A549 (cell line): ENCODE measurements at regions not wholly inside any gene's neighbourhood (a gene's known extent, or its start where the extent isn't known, plus 50 kb on each side); places are given as distances from the start of the nearest gene placed in this dataset.
A peak's percentile ranks its signal among the peaks of the same experiment; 100 is the strongest.

Experiments
- ATAC-seq, 2 experiments: fragments of 200-7000 bp in 1 of 2; fragments of >200 bp in 1 of 2; cut with Nextera tagmentation in 1 of 2; cut with Tn5 transposase in 1 of 2; 3 replicates each; pipeline versions ENCODE4 v1.8.0 to v1.9.1; 2018 to 2020; ENCODE audit warnings: mild to moderate bottlenecking in 1 of 2, moderate library complexity in 1 of 2
- CTCF ChIA-PET: fragments of 300-600 bp; sonication (Branson Sonifier 250); formaldehyde crosslinking; extraction: SDS; loops from one replicate; lab custom pipeline; 2021; ENCODE audit warnings: antibody characterized with exemption, inconsistent platforms; lab: Yijun Ruan, JAX
- POLR2A ChIA-PET: fragments of 350-600 bp; formaldehyde crosslinking; extraction: SDS; loops from one replicate; lab custom pipeline; 2021; ENCODE audit warnings: antibody characterized with exemption, inconsistent platforms; lab: Yijun Ruan, JAX
- DNase-seq, 2 experiments: peaks; one replicate each; pipeline versions ENCODE4 v3.0.0 to v3.0.0-alpha.2; 2011 to 2016; ENCODE audit warnings: low read depth in 1 of 2, low spot score in 1 of 2
- FAIRE-seq: peaks from 2 replicates; lab custom pipeline; 2011; peaks lifted over from hg19 to GRCh38; lab: Jason Lieb, UNC
- H3K27ac ChIP-seq, 2 experiments: fragments of >200 bp; sonication (Bioruptor Twin); formaldehyde crosslinking; 3 replicates each; pipeline ENCODE4 v1.5.1; 2016 to 2017
- H3K4me1 ChIP-seq: fragments of >200 bp; sonication (Bioruptor Twin); formaldehyde crosslinking; 3 replicates; pipeline ENCODE4 v1.6.1; 2016
- H3K4me2 ChIP-seq: fragments of >200 bp; sonication (Bioruptor Twin); formaldehyde crosslinking; 3 replicates; pipeline ENCODE4 v1.6.1; 2016
- H3K4me3 ChIP-seq: fragments of >200 bp; sonication (Bioruptor Twin); formaldehyde crosslinking; 3 replicates; pipeline ENCODE4 v1.5.1; 2016
- H3K9me3 ChIP-seq: fragments of >200 bp; sonication (Bioruptor Twin); formaldehyde crosslinking; 3 replicates; pipeline ENCODE4 v1.6.1; 2016
- CBX2 ChIP-seq: fragments of 200-600 bp; sonication (generic); IDR thresholded peaks from 2 replicates; pipeline ENCODE4 v1.6.1; 2016; ENCODE audit warnings: low read depth, mild to moderate bottlenecking, borderline replicate concordance
- CHD4 ChIP-seq: fragments of 200-600 bp; sonication (generic); IDR thresholded peaks from 2 replicates; pipeline ENCODE4 v1.6.1; 2016; ENCODE audit warnings: antibody characterized with exemption, mild to moderate bottlenecking, borderline replicate concordance
- EP300 ChIP-seq, 2 experiments: fragments of >200 bp; sonication (Bioruptor Twin); formaldehyde crosslinking; IDR thresholded peaks; 2 replicates in 1 of 2; 3 replicates in 1 of 2; pipeline ENCODE4 v1.6.1; 2016 to 2017
- FOSB ChIP-seq: fragments of 250-450 bp; sonication (Bioruptor Pico); IDR thresholded peaks from 2 replicates; pipeline ENCODE4 v1.5.0; 2020; ENCODE audit warnings: mild to moderate bottlenecking, moderate library complexity
- FOSL2 ChIP-seq, 2 experiments: fragments of 450-650 bp in 1 of 2; fragments of >200 bp in 1 of 2; sonication (Bioruptor Twin) in 1 of 2; formaldehyde crosslinking; IDR thresholded peaks; 2 replicates each; pipeline versions ENCODE4 v1.5.0 to v1.6.1; 2016 to 2020; ENCODE audit warnings: mild to moderate bottlenecking in 1 of 2, moderate library complexity in 1 of 2
- FOXS1 ChIP-seq: fragments of 250-450 bp; sonication (Bioruptor Pico); IDR thresholded peaks from 2 replicates; pipeline ENCODE4 v1.5.0; 2020; ENCODE audit warnings: mild to moderate bottlenecking, moderate library complexity
- HEYL ChIP-seq: fragments of 250-450 bp; sonication (Bioruptor Pico); IDR thresholded peaks from 2 replicates; pipeline ENCODE4 v1.8.0; 2021; ENCODE audit warnings: mild to moderate bottlenecking, moderate library complexity
- MAFK ChIP-seq: fragments of 450-650 bp; IDR thresholded peaks from 2 replicates; pipeline ENCODE4 v1.6.1; 2014; ENCODE audit not compliant: partially characterized antibody
- NFE2L2 ChIP-seq: fragments of 150-350 bp; conservative IDR thresholded peaks from 2 replicates; pipeline ENCODE4 v1.6.1; 2014; ENCODE audit warnings: low read length
- NPAS2 ChIP-seq: fragments of 250-450 bp; sonication (Bioruptor Pico); IDR thresholded peaks from 2 replicates; pipeline ENCODE4 v1.8.0; 2022; ENCODE audit warnings: mild to moderate bottlenecking, moderate library complexity, borderline replicate concordance
- POLR2A ChIP-seq: IDR thresholded peaks from 2 replicates; pipeline ENCODE4 v1.6.1; 2012; ENCODE audit warnings: mild to moderate bottlenecking, low read length
- POLR2AphosphoS2 ChIP-seq: conservative IDR thresholded peaks from 2 replicates; pipeline ENCODE4 v1.6.1; 2012; ENCODE audit warnings: low read length, improper control_type of control experiment, inconsistent platforms
- RARB ChIP-seq: fragments of 250-450 bp; sonication (Bioruptor Pico); IDR thresholded peaks from 2 replicates; pipeline ENCODE4 v1.8.0; 2021; ENCODE audit warnings: mild to moderate bottlenecking, moderate library complexity
- RCOR1 ChIP-seq: fragments of 150-350 bp; IDR thresholded peaks from 2 replicates; pipeline ENCODE4 v1.6.1; 2014; ENCODE audit warnings: antibody characterized with exemption, low read length, low read depth
- ZSCAN20 ChIP-seq: fragments of 250-450 bp; sonication (Bioruptor Pico); IDR thresholded peaks from 2 replicates; pipeline ENCODE4 v1.8.0; 2022; ENCODE audit warnings: mild to moderate bottlenecking, moderate library complexity
- WGBS: methylation state at CpG from one replicate; pipeline ENCODE4 v1.1.6; 2017; ENCODE audit errors: missing lambda C conversion rate; 5-methylcytosine and 5-hydroxymethylcytosine counted together
- TF ChIP-seq, protein P1 (sequence below): fragments of >200 bp; sonication (Bioruptor Twin); formaldehyde crosslinking; IDR thresholded peaks from 3 replicates; pipeline ENCODE4 v1.5.1; 2016
- TF ChIP-seq, protein P2 (sequence below): fragments of 250-450 bp; sonication (Bioruptor Pico); IDR thresholded peaks from 2 replicates; pipeline ENCODE4 v1.5.0; 2021; ENCODE audit warnings: mild to moderate bottlenecking, moderate library complexity, borderline replicate concordance
- TF ChIP-seq, protein P3 (sequence below): IDR thresholded peaks from 2 replicates; pipeline ENCODE4 v1.6.1; 2012; ENCODE audit warnings: low read depth, borderline replicate concordance
- TF ChIP-seq, protein P4 (sequence below): fragments of 200-600 bp; sonication (generic); IDR thresholded peaks from 2 replicates; pipeline ENCODE4 v1.6.1; 2016; ENCODE audit warnings: antibody characterized with exemption, mild to moderate bottlenecking, moderate library complexity
- TF ChIP-seq, protein P5 (sequence below): fragments of >200 bp; sonication (Bioruptor Twin); formaldehyde crosslinking; IDR thresholded peaks from 2 replicates; pipeline ENCODE4 v1.6.1; 2016
- TF ChIP-seq, protein P6 (sequence below): IDR thresholded peaks from 2 replicates; pipeline ENCODE4 v1.6.1; 2012

DNA sequence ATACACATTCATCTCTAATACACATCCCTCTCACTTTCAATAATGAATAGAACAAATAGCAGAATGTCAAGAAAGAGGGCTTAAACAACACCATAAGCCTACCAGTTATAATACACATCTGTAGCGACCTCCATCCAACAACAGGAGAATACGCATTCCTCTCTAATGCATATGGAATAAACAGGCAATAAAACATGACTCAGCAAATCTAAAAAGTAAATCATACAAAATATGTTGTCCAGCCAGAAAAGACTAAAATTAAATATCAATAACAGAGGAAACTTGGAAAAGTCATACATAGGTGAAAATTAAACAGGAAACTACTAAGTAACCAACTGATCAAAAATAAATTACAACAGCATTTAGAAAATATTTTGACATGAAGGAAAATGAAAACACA, 1127.5 kb upstream of the NCAM2 start:
- TF ChIP-seq MAFK (peak; percentile 84), NPAS2 (CRISPR knock-in tag) (no peak), NFE2L2 (peak; percentile 78)
- TF ChIP-seq, protein P1, sequence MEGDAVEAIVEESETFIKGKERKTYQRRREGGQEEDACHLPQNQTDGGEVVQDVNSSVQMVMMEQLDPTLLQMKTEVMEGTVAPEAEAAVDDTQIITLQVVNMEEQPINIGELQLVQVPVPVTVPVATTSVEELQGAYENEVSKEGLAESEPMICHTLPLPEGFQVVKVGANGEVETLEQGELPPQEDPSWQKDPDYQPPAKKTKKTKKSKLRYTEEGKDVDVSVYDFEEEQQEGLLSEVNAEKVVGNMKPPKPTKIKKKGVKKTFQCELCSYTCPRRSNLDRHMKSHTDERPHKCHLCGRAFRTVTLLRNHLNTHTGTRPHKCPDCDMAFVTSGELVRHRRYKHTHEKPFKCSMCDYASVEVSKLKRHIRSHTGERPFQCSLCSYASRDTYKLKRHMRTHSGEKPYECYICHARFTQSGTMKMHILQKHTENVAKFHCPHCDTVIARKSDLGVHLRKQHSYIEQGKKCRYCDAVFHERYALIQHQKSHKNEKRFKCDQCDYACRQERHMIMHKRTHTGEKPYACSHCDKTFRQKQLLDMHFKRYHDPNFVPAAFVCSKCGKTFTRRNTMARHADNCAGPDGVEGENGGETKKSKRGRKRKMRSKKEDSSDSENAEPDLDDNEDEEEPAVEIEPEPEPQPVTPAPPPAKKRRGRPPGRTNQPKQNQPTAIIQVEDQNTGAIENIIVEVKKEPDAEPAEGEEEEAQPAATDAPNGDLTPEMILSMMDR = no peak
- TF ChIP-seq, protein P2, sequence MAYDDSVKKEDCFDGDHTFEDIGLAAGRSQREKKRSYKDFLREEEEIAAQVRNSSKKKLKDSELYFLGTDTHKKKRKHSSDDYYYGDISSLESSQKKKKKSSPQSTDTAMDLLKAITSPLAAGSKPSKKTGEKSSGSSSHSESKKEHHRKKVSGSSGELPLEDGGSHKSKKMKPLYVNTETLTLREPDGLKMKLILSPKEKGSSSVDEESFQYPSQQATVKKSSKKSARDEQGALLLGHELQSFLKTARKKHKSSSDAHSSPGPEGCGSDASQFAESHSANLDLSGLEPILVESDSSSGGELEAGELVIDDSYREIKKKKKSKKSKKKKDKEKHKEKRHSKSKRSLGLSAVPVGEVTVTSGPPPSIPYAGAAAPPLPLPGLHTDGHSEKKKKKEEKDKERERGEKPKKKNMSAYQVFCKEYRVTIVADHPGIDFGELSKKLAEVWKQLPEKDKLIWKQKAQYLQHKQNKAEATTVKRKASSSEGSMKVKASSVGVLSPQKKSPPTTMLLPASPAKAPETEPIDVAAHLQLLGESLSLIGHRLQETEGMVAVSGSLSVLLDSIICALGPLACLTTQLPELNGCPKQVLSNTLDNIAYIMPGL = no peak
- no peak overlapping the region for H3K4me3 ChIP-seq
- WGBS = 7% methylated on average over 2 of the region's 2 CpGs
- no peak overlapping the region for H3K27ac ChIP-seq
- no peak for ATAC-seq
- DNase-seq = no peak
- FAIRE-seq = no peak
- no peaks in the 10 kb centered on the region for H3K4me1 ChIP-seq
- no peaks in the 10 kb centered on the region for H3K9me3 ChIP-seq
- ChIA-PET CTCF (no interaction called here), POLR2A (no interaction called here)
- H3K4me2 ChIP-seq = no peak overlapping the region

DNA sequence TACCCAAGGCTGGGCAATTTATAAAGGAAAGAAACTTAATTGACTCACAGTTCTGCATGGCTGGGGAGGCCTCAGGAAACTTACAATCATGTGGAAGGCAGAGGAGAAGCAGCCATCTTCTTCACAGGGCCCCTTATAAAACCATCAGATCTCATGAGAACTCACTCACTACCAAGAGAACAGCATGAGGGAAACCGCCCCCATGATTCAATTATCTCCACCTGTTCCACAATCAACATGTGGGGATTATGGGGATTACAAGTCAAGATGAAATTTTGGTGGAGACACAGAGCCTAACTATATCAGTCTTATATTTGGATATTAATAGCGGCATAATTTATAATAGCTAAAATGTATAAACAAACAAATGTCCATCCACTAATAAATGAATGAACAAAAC, 1123.7 kb upstream of the NCAM2 start:
- TF ChIP-seq CHD4 = no peak
- no peak for TF ChIP-seq RARB (CRISPR knock-in tag)
- Histone ChIP-seq H3K9me3 (no peaks in the 10 kb centered on the region), H3K27ac (no peak overlapping the region), H3K4me3 (no peak overlapping the region), H3K4me1 (no peaks in the 10 kb centered on the region), H3K4me2 (no peak overlapping the region)
- ChIA-PET CTCF (no interaction called here), POLR2A (no interaction called here)
- WGBS = 45% methylated on average over 2 of the region's 2 CpGs
- no peak for DNase-seq
- FAIRE-seq = no peak
- no peak for ATAC-seq

DNA sequence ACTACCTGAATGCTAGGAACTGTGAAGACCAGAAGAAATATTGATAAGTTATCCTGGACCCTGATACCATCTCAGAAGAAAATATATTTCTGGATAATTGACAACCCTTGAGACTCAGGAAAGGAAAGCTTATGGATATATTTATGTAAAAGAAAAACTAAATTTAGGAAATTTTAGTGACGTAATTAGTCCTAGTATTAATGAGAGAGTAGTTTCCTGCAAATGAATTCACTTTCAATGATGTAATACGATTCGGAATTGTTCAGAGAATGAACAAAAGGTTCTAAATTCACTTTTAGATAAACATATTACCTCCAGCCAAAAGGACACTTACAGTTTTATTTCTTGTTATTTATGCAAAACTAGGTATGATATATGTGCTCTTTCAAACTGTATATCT, 1120.1 kb upstream of the NCAM2 start:
- POLR2A ChIA-PET = no interaction called here
- Histone ChIP-seq H3K27ac (no peak overlapping the region), H3K4me1 (no peaks in the 10 kb centered on the region), H3K9me3 (no peaks in the 10 kb centered on the region), H3K4me3 (no peak overlapping the region), H3K4me2 (no peak overlapping the region)
- no peak for FAIRE-seq
- 2% methylated on average over 3 of the region's 3 CpGs for WGBS
- no peak for DNase-seq
- TF ChIP-seq, protein P3, sequence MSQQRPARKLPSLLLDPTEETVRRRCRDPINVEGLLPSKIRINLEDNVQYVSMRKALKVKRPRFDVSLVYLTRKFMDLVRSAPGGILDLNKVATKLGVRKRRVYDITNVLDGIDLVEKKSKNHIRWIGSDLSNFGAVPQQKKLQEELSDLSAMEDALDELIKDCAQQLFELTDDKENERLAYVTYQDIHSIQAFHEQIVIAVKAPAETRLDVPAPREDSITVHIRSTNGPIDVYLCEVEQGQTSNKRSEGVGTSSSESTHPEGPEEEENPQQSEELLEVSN = no peak
- TF ChIP-seq RCOR1 = no peak
- no peak for TF ChIP-seq POLR2A
- TF ChIP-seq ZSCAN20 (CRISPR knock-in tag) = no peak
- TF ChIP-seq, protein P4, sequence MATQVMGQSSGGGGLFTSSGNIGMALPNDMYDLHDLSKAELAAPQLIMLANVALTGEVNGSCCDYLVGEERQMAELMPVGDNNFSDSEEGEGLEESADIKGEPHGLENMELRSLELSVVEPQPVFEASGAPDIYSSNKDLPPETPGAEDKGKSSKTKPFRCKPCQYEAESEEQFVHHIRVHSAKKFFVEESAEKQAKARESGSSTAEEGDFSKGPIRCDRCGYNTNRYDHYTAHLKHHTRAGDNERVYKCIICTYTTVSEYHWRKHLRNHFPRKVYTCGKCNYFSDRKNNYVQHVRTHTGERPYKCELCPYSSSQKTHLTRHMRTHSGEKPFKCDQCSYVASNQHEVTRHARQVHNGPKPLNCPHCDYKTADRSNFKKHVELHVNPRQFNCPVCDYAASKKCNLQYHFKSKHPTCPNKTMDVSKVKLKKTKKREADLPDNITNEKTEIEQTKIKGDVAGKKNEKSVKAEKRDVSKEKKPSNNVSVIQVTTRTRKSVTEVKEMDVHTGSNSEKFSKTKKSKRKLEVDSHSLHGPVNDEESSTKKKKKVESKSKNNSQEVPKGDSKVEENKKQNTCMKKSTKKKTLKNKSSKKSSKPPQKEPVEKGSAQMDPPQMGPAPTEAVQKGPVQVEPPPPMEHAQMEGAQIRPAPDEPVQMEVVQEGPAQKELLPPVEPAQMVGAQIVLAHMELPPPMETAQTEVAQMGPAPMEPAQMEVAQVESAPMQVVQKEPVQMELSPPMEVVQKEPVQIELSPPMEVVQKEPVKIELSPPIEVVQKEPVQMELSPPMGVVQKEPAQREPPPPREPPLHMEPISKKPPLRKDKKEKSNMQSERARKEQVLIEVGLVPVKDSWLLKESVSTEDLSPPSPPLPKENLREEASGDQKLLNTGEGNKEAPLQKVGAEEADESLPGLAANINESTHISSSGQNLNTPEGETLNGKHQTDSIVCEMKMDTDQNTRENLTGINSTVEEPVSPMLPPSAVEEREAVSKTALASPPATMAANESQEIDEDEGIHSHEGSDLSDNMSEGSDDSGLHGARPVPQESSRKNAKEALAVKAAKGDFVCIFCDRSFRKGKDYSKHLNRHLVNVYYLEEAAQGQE = no peak
- no peak for TF ChIP-seq FOXS1 (CRISPR knock-in tag)
- TF ChIP-seq, protein P5, sequence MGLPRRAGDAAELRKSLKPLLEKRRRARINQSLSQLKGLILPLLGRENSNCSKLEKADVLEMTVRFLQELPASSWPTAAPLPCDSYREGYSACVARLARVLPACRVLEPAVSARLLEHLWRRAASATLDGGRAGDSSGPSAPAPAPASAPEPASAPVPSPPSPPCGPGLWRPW = no peak
- TF ChIP-seq, protein P6, sequence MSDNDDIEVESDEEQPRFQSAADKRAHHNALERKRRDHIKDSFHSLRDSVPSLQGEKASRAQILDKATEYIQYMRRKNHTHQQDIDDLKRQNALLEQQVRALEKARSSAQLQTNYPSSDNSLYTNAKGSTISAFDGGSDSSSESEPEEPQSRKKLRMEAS = no peak
- no peak for TF ChIP-seq FOSL2 (IDR thresholded peaks at IDR 0.05)
- TF ChIP-seq FOSL2 (CRISPR knock-in tag; IDR thresholded peaks at IDR 0.05) = no peak
- no peak for TF ChIP-seq FOSB (CRISPR knock-in tag)
- TF ChIP-seq CBX2 = no peak
- TF ChIP-seq NFE2L2 = no peak
- no peak for TF ChIP-seq POLR2AphosphoS2
- no peak for TF ChIP-seq HEYL
- TF ChIP-seq EP300 (IDR thresholded peaks at IDR 0.05) = no peak
- ATAC-seq = no peak
- CTCF ChIA-PET = no interaction called here
